Mononuclear cell (primary cell): ENCODE measurements at regions not wholly inside any gene's neighbourhood (a gene's known extent, or its start where the extent isn't known, plus 50 kb on each side); places are given as distances from the start of the nearest gene placed in this dataset.
A peak's percentile ranks its signal among the peaks of the same experiment; 100 is the strongest.
"Not testable (repeated sequence)": the region's sequence is repeated elsewhere in the genome, so short reads cannot be mapped to it uniquely, and the experiment has no call there.

Experiments
- H3K27me3 ChIP-seq: 2 replicates; pipeline ENCODE4 v1.6.0; 2011; ENCODE audit warnings: low read length, control low read depth; ENCODE audit not compliant: insufficient read depth
- H3K4me1 ChIP-seq: 2 replicates; pipeline ENCODE4 v1.5.1; 2011; ENCODE audit warnings: mild to moderate bottlenecking, low read length, control low read depth; ENCODE audit not compliant: insufficient read depth
- H3K4me3 ChIP-seq: 2 replicates; pipeline ENCODE4 v1.5.1; 2011; ENCODE audit warnings: mild to moderate bottlenecking, low read length, moderate library complexity
- H3K9me3 ChIP-seq: 2 replicates; pipeline ENCODE4 v1.5.1; 2011; ENCODE audit warnings: low read depth, mild to moderate bottlenecking, control low read depth, low read length

DNA sequence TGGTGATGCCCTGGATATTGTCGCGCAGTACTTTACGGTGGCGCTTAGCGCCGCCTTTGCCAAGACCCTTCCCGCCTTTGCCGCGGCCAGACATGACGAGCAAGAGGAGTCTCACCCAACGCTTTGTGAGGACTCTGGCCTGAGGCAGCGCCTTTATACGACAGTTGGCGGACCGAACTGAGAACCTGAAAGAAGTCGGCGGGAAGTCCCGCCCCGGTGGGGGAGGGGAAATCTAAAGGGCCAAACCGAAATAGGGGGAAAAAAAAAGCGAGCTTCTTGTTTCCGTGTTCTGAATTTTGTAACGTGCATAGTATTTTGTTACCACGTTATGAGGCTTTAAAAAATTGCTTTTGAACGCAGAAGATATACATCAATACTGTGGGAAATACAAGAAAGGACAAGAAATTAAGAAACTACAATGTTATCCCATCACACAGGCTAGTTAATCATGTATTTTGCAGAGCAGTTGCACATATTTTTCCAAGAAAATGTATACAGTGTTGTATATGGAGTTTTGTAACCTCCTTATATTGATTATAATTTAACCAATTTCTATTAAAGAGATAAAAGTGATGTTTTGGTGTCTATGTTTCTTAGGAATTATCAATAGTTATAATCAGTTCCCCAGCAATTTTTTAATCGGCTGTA, 80.6 kb downstream of the OR2B2 start:
- Histone ChIP-seq H3K4me3 (peak overlapping the region; percentile 42), H3K4me1 (peaks cover 35% of the 10 kb centered on the region)
- not testable (repeated sequence) for H3K9me3 ChIP-seq, H3K27me3 ChIP-seq

- Histone ChIP-seq H3K4me1 (peaks cover 28% of the 10 kb centered on the region), H3K4me3 (peak overlapping the region; percentile 42)
- not testable (repeated sequence) for H3K27me3 ChIP-seq, H3K9me3 ChIP-seq
These were observed 81.4 kb downstream of the OR2B2 start for GRCh38 chr6:27830600-27831433.

- no peaks in the 10 kb centered on the region for H3K9me3 ChIP-seq
- no peaks in the 10 kb centered on the region for H3K27me3 ChIP-seq
- peak overlapping the region; percentile 42 for H3K4me3 ChIP-seq
- H3K4me1 ChIP-seq, result peaks cover 29% of the 10 kb centered on the region
These were observed 82.0 kb downstream of the OR2B2 start for GRCh38 chr6:27830212-27830599.

DNA sequence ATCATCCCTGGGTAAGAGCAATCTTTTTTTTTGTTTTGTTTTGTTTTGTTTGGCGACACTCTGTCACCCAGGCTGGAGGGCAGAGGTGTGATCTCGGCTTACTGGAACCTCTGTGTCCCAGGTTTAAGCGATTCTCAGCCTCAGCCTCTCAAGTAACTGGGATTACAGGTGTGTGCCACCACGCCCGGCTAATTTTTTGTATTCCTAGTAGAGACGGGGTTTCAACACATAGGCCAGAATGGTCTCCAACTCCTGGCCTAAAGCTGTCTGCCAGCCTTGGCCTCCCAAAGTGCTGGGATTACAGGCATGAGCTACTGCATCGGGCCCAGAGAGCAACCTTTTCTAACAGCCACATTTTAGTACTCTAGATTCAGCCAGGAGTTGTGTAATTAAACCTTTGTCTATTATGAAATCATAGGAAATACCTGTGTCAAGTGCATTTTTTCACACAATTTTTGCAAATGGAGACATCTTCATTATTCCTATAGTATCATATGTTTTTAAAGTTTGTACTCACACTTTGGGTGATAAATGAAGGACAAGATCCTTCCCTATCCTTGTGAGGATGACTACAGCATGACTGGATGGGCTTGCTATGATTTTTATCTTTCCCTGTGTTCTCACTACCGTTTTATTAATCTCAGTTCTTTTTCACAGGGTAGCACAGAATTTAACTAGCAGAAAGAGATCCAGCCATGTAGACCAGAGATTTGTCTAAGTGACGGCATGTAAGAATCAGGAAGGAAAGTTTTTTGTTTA, 82.6 kb downstream of the OR2B2 start:
- H3K4me3 ChIP-seq, result no peak overlapping the region
- no peaks in the 10 kb centered on the region for H3K27me3 ChIP-seq
- H3K9me3 ChIP-seq, result no peaks in the 10 kb centered on the region
- H3K4me1 ChIP-seq, result peaks cover 32% of the 10 kb centered on the region

- H3K27me3 ChIP-seq, H3K4me3 ChIP-seq, H3K9me3 ChIP-seq: not testable (repeated sequence)
- peaks cover 31% of the 10 kb centered on the region for H3K4me1 ChIP-seq
These were observed 84.7 kb downstream of the OR2B2 start for GRCh38 chr6:27827477-27827876.

- not testable (repeated sequence) for H3K9me3 ChIP-seq, H3K27me3 ChIP-seq, H3K4me3 ChIP-seq
- H3K4me1 ChIP-seq, result peaks cover 31% of the 10 kb centered on the region
These were observed 85.6 kb downstream of the OR2B2 start for GRCh38 chr6:27826612-27826985.

- H3K4me3 ChIP-seq, H3K9me3 ChIP-seq, H3K27me3 ChIP-seq: not testable (repeated sequence)
- H3K4me1 ChIP-seq, result peaks cover 31% of the 10 kb centered on the region
These were observed 86.2 kb downstream of the OR2B2 start for GRCh38 chr6:27825848-27826611.

DNA sequence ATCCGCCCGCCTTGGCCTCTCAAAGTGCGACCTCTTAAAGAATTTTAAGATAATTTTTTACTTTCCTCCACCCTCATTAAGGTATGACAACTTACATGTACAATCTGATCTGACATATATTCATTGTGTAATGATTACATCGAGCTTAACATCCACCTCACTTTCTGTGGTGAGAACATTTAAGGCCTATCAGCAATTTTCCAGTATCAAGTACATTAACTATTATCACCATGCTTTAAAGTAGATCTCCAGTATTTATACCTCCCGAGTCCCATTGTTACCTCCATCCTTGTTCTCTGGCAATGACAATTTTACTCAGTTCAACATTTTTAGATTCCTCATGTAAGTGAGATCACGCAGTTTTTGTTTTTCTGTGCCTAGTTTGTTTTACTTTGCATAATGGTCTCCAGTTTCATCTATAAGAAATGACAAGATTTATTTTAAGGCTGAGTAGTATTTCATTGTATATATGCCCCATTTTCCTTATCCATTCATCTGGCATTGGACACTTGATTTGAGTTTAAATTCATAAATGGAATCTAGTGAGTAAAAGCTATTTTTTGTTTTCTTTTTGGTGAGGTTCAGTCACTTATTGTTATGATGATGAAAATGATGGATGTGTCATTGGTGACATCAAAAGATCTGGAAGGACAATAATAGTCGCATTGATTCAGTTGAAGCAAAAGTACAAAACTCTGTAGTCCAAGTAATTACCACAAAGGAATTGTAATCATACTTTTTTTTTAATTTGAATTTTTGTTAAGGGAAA, 87.0 kb downstream of the OR2B2 start:
- Histone ChIP-seq H3K4me3 (peak overlapping the region; percentile 56), H3K27me3 (no peaks in the 10 kb centered on the region), H3K4me1 (peaks cover 23% of the 10 kb centered on the region), H3K9me3 (no peaks in the 10 kb centered on the region)

- Histone ChIP-seq H3K4me1 (peaks cover 15% of the 10 kb centered on the region), H3K4me3 (peak overlapping the region; percentile 56)
- not testable (repeated sequence) for H3K9me3 ChIP-seq, H3K27me3 ChIP-seq
These were observed 87.8 kb downstream of the OR2B2 start for GRCh38 chr6:27824211-27825024.

- not testable (repeated sequence) for H3K27me3 ChIP-seq, H3K4me1 ChIP-seq, H3K9me3 ChIP-seq
- peak overlapping the region; percentile 48 for H3K4me3 ChIP-seq
These were observed 88.4 kb downstream of the OR2B2 start for GRCh38 chr6:27823714-27824210.

GRCh38 chr6:27816906-27817305, 95.3 kb downstream of the OR2B2 start:
- Histone ChIP-seq H3K27me3 (no peaks in the 10 kb centered on the region), H3K4me3 (no peak overlapping the region), H3K4me1 (peaks cover 18% of the 10 kb centered on the region), H3K9me3 (no peaks in the 10 kb centered on the region)

DNA sequence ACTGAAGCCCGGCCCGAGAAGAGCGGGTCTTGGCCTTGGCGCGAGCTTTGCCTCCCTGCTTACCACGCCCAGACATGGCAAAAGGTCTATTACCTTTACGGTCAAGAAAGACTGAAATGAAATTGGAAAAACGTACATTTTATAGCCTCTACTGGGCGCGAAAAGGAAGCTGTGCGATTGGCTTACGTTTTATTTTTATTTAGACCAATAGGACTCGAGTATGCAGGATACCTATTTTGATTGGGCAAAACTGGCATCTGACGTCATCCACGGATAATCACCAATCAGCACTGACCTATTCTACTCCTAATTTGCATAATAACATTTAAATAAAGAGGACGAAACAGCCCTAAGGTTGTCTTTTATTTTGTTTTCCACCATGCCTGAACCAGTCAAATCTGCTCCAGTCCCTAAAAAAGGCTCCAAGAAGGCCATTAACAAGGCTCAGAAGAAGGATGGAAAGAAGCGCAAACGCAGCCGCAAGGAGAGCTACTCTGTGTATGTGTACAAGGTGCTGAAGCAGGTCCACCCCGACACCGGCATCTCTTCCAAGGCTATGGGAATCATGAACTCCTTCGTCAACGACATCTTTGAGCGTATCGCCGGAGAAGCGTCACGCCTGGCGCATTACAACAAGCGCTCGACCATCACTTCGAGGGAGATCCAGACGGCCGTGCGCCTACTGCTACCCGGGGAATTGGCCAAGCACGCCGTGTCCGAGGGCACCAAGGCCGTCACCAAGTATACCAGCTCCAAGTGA, 97.4 kb downstream of the OR2B2 start:
- H3K4me3 ChIP-seq, result peak overlapping the region; percentile 39
- H3K27me3 ChIP-seq, result no peaks in the 10 kb centered on the region
- peaks cover 33% of the 10 kb centered on the region for H3K4me1 ChIP-seq
- no peaks in the 10 kb centered on the region for H3K9me3 ChIP-seq

GRCh38 chr6:27814415-27814664, 97.9 kb downstream of the OR2B2 start:
- not testable (repeated sequence) for H3K27me3 ChIP-seq, H3K9me3 ChIP-seq
- H3K4me1 ChIP-seq, result peaks cover 33% of the 10 kb centered on the region
- peak overlapping the region; percentile 39 for H3K4me3 ChIP-seq
